Erythroblast (primary cell): ENCODE measurements at regions not wholly inside any gene's neighbourhood (a gene's known extent, or its start where the extent isn't known, plus 50 kb on each side); places are given as distances from the start of the nearest gene placed in this dataset.

Experiments
- DNase-seq, 2 experiments: peaks; one replicate each; lab custom pipeline; 2025; lab: John Stamatoyannopoulos, UW
- GATA1 ChIP-seq: IDR thresholded peaks from 2 replicates; pipeline ENCODE4 v1.6.1; 2011; ENCODE audit warnings: low read depth, mild to moderate bottlenecking, control low read depth, low read length, moderate library complexity
- POLR2A ChIP-seq: IDR thresholded peaks from 2 replicates; pipeline ENCODE4 v1.6.1; 2011; ENCODE audit warnings: mild to moderate bottlenecking, low read length

GRCh38 chr3:59659755-59660154, 609.9 kb upstream of the CFAP20DC start:
- TF ChIP-seq GATA1: no peak
- TF ChIP-seq POLR2A: no peak
- DNase-seq: no peak

DNA sequence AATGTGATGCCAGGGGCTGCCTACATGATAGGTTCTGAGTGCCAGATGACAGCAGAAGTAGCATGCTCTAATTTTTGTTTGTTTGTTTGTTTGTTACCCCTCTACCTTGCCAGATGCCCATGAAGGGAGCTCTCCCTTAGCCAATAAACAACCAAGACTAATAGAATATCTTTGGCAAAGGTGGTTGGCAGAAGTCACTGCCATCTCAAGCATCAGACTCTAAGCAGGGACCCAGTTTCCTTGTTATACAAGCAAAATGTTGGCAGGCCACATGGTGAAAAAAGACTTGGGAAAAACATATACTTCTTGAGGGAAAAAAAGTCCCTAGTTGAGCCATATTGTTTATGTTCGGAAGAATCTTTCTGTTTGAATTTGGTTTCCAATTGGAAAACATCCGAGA, 609.0 kb upstream of the CFAP20DC start:
- TF ChIP-seq POLR2A (no peak), GATA1 (no peak)
- no peak for DNase-seq

DNA sequence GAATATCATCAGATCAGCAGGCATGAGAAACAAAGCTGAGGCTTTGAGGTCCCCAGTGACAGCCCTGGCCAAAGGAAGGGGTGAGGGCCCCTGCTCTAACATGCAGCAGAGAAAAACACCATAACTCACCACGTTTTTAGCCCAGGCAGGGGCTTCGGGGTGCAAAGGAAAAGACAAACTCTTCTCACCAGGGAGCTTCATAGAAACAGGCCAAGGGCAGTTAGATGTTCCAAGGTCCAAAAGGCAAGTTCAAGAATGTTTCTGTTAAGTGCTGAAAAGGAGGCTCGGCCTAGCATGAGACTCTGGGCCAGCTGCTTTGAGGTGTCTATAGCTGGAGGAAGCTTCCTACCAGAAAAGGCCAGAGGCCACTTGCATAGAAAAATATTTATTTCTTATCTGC, 608.4 kb upstream of the CFAP20DC start:
- no peak for TF ChIP-seq GATA1
- no peak for TF ChIP-seq POLR2A
- DNase-seq: no peak

DNA sequence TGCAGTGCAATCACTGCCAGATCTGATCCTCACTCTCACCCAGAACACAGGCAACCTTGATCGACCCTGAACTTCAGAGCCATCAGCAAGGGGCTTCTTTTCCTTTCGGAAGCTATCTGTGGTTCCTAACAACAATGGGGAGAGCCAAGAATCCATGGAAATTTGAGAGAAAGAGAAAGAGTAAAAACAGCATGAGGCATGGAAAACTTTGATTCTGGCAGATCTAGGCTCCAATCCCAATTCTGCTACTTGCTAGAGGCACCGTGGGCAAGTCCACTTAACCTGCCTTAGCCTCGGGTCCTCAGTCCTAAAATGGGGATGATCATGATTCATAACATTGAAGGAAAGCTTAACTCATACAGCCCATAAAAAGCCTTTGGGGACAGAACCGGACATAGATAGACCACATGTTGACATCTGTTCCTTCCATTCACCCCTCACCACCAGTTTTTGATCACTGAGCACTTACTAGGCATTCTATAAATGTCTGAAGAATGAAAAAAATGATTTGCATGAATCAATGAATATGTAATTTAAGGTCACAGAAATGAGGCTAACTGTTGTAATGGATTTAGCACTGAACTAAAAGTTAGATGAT, 605.7 kb upstream of the CFAP20DC start:
- TF ChIP-seq GATA1: no peak
- TF ChIP-seq POLR2A: no peak
- DNase-seq: no peak

- TF ChIP-seq POLR2A: no peak
- no peak for TF ChIP-seq GATA1
- DNase-seq: no peak
Observed at GRCh38 chr3:59654480-59655417, 604.9 kb upstream of the CFAP20DC start.

- no peak for DNase-seq
- no peak for TF ChIP-seq GATA1
- TF ChIP-seq POLR2A: no peak
Observed at GRCh38 chr3:59654123-59654479, 604.3 kb upstream of the CFAP20DC start.

DNA sequence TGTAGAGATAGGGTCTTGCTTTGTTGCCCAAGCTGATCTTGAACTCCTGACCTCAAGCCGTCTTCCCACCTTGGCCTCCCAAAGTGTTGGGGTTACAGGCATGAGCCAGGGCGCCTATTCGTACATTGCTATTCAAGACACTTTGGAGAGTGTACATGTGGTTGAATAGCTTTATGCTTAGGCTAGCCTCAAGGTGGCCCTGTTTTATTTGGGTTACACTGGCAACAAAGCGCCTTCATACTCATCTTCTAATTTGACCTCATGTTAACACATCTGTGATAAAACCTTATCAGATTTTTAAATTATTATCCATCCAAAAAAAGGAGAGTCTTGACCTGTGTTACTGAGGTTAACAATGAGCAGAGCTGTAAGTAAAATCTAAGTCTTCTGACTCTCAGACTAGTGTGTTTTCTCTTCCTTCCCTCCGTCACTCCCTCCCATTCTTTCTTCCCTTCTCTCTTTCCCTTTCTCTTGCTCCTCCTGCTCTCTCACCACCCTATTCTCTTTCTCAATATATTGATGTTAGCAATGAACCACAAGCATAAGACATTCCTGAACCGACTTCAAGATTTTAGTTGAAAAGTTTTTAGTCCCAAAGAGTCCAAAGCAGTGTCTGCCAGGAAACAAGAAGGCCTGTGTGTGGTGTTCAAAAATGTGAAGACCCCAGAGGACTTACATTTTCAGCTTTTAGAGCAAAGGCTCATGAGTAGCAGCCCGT, 603.7 kb upstream of the CFAP20DC start:
- DNase-seq: no peak
- TF ChIP-seq POLR2A (no peak), GATA1 (no peak)

GRCh38 chr3:59644479-59645402, 594.9 kb upstream of the CFAP20DC start:
- DNase-seq: no peak
- TF ChIP-seq POLR2A (no peak), GATA1 (no peak)

GRCh38 chr3:59641169-59641899, 591.5 kb upstream of the CFAP20DC start:
- no peak for DNase-seq
- no peak for TF ChIP-seq GATA1
- TF ChIP-seq POLR2A: no peak

DNA sequence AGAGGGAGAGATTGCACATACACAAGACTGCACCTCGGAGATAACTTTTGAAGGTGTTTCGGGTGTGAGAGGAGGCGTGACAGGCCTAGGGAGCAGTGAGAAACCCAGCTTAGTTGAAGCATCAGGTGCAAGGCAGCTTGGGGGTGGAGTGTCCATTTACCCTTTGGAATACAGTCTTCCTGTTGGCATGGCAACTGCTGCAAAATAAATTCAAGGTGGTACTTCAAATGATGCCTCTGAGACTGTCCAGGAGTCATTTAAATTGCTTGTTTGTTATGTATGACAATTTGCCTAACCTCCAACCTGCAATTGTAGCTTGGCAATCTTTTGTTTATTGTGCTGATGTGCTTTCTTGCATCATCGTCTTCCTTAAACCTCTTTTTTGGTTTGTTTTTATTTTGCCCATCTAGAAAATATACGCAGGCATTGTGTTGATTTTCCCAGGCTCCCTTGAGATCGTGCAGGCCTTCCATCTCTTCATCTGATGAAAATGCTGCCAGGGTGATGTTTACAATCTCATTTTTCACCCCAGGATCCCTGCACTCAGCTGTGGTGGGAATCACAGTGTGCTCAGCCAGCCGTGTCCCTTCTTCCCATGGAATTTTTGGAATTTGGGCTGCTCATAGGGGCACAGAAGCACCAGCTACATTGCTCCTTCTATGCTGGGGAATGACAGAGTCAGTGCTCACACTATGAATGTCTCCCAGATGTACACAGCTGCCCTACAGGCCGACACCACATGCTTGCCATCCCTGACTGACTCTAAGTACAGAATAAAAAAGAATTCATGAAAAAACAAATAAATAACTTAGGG, 583.1 kb upstream of the CFAP20DC start:
- DNase-seq: no peak

GRCh38 chr3:59631482-59631881, 581.7 kb upstream of the CFAP20DC start:
- DNase-seq: no peak

More for the DNA sequence above, 583.1 kb upstream of the CFAP20DC start:
- no peak for TF ChIP-seq POLR2A
- no peak for TF ChIP-seq GATA1

GRCh38 chr3:59621037-59621436, 571.2 kb upstream of the CFAP20DC start:
- no peak for TF ChIP-seq POLR2A
- no peak for TF ChIP-seq GATA1

More at GRCh38 chr3:59631482-59631881, 581.7 kb upstream of the CFAP20DC start:
- TF ChIP-seq GATA1 (no peak), POLR2A (no peak)

More at GRCh38 chr3:59621037-59621436, 571.2 kb upstream of the CFAP20DC start:
- DNase-seq: no peak
